Heart left ventricle (tissue), 13 donors: ENCODE measurements at regions not wholly inside any gene's neighbourhood (a gene's known extent, or its start where the extent isn't known, plus 50 kb on each side); places are given as distances from the start of the nearest gene placed in this dataset.

Source experiments
- POLR2A ChIP-seq, 2 donors: fragments of 450-650 bp; IDR thresholded peaks; one replicate each; pipeline ENCODE4 v1.6.1; 2017; ENCODE audit warnings: antibody characterized with exemption in 2 of 2, mild to moderate bottlenecking in 2 of 2, moderate library complexity in 2 of 2
- TF ChIP-seq, protein P1 (sequence below), 12 donors: fragments of 200-600 bp; sonication (generic) in 4 of 12; IDR thresholded peaks; one replicate each; pipeline versions ENCODE4 v1.5.0 to v1.8.0; 2018 to 2022; ENCODE audit warnings: antibody characterized with exemption in 12 of 12, mild to moderate bottlenecking in 5 of 12
- donor health status: ischemic (EF 13 %, LVEDD 7.1; RV severe dilation, severe dysfunction).
- donor health status: DM: no; HTN: yes; CAD: no.
- donor health status: DM: no; HTN: no; CAD: no.
- donor health status: ischemic (EF 25% LVEDD 6.9; RV normal size, moderate dysfunction).
- donor health status: ischemic (EF 25% LVEDD 5.7; RV mildly dilated, moderate dysfunction).
- donor health status: ischemic (EF 35%, LVEDD 5.7; RV mildly dilated, moderate dysfunction).
- donor health status: nonischemic (EF 11% LVEDD 7.7; RV severe dilation, severe dysfunction).
- donor health status: DM: yes; HTN: yes; CAD: no.
- donor health status: PGD.
- donor health status: ischemic (EF 29% LVEDD 5.4; RV normal size, mild dysfunction).
- donor health status: nonischemic (EF 23%, LVEDD 6.1; RV moderate dilation, normal function).

DNA sequence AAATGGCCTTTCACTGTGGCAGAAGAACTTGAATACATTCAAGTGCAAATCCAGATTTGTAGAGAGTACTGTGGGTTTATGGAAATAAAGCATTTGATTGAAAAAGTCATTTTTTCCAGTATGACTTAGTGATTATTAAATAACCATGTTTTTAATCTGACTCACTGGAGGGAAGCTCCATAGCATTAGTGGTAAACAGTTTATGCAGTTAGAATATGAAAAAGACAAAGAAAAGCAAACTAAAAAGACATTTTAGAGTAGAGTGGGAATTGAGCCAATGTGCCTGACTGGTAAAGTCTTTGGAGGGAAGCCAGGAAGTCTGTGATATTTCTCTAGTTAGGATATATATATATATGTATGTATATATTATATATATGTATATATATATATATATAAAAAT is 53.4 kb downstream of the FAT4 start:
- TF ChIP-seq, protein P1, sequence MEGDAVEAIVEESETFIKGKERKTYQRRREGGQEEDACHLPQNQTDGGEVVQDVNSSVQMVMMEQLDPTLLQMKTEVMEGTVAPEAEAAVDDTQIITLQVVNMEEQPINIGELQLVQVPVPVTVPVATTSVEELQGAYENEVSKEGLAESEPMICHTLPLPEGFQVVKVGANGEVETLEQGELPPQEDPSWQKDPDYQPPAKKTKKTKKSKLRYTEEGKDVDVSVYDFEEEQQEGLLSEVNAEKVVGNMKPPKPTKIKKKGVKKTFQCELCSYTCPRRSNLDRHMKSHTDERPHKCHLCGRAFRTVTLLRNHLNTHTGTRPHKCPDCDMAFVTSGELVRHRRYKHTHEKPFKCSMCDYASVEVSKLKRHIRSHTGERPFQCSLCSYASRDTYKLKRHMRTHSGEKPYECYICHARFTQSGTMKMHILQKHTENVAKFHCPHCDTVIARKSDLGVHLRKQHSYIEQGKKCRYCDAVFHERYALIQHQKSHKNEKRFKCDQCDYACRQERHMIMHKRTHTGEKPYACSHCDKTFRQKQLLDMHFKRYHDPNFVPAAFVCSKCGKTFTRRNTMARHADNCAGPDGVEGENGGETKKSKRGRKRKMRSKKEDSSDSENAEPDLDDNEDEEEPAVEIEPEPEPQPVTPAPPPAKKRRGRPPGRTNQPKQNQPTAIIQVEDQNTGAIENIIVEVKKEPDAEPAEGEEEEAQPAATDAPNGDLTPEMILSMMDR (IDR thresholded peaks at IDR 0.05) = no peak
- TF ChIP-seq POLR2A (IDR thresholded peaks at IDR 0.05) = no peak
